Type B pancreatic cell (in vitro differentiated cells): ENCODE measurements at regions not wholly inside any gene's neighbourhood (a gene's known extent, or its start where the extent isn't known, plus 50 kb on each side); places are given as distances from the start of the nearest gene placed in this dataset.

Experiments used
- DNase-seq: peaks from one replicate; pipeline ENCODE4 v3.0.0; 2021; ENCODE audit warnings: mixed read lengths; ENCODE audit not compliant: unreplicated experiment; ENCODE audit errors: extremely low spot score
- H3K27ac Mint-ChIP-seq: 2 replicates; pipeline ENCODE4 v1.8.0; 2021; ENCODE audit warnings: mild to moderate bottlenecking, mixed read lengths
- H3K27me3 Mint-ChIP-seq: 2 replicates; pipeline ENCODE4 v1.8.0; 2021; ENCODE audit warnings: mixed read lengths
- H3K36me3 Mint-ChIP-seq: 2 replicates; pipeline ENCODE4 v1.8.0; 2021; ENCODE audit warnings: mixed read lengths
- H3K4me1 Mint-ChIP-seq: one replicate; pipeline ENCODE4 v1.8.0; 2021; ENCODE audit warnings: mixed read lengths; ENCODE audit not compliant: unreplicated experiment
- H3K4me3 Mint-ChIP-seq: 2 replicates; pipeline ENCODE4 v1.8.0; 2021; ENCODE audit warnings: mild to moderate bottlenecking, mixed read lengths
- H3K9me3 Mint-ChIP-seq: 2 replicates; pipeline ENCODE4 v1.8.0; 2021; ENCODE audit warnings: mixed read lengths
- CTCF ChIP-seq: fragments of 200-600 bp; sonication (generic); conservative IDR thresholded peaks from 2 replicates; pipeline ENCODE4 v1.5.0; 2021; ENCODE audit warnings: antibody characterized with exemption, mild to moderate bottlenecking

- Mint-ChIP-seq H3K4me3 (no peak overlapping the region), H3K36me3 (no peaks in the 10 kb centered on the region), H3K9me3 (no peaks in the 10 kb centered on the region), H3K27me3 (no peaks in the 10 kb centered on the region), H3K4me1 (no peaks in the 10 kb centered on the region), H3K27ac (no peak overlapping the region)
- no peak for DNase-seq
- TF ChIP-seq CTCF, result no peak
Observed at GRCh38 chr3:180184816-180185215, 148.1 kb upstream of the PEX5L start.

GRCh38 chr3:180185650-180186049 is 148.9 kb upstream of the PEX5L start:
- Mint-ChIP-seq H3K4me3 (no peak overlapping the region), H3K4me1 (no peaks in the 10 kb centered on the region), H3K36me3 (no peaks in the 10 kb centered on the region), H3K27me3 (no peaks in the 10 kb centered on the region), H3K9me3 (no peaks in the 10 kb centered on the region), H3K27ac (no peak overlapping the region)
- DNase-seq, result no peak
- no peak for TF ChIP-seq CTCF

- Mint-ChIP-seq H3K27me3 (no peaks in the 10 kb centered on the region), H3K4me1 (no peaks in the 10 kb centered on the region), H3K4me3 (no peak overlapping the region), H3K9me3 (no peaks in the 10 kb centered on the region), H3K36me3 (no peaks in the 10 kb centered on the region), H3K27ac (no peak overlapping the region)
- DNase-seq, result no peak
- no peak for TF ChIP-seq CTCF
Observed at GRCh38 chr3:180188512-180189309, 152.0 kb upstream of the PEX5L start.

- Mint-ChIP-seq H3K27ac (no peak overlapping the region), H3K27me3 (no peaks in the 10 kb centered on the region), H3K4me1 (no peaks in the 10 kb centered on the region), H3K36me3 (no peaks in the 10 kb centered on the region), H3K9me3 (no peaks in the 10 kb centered on the region), H3K4me3 (no peak overlapping the region)
- TF ChIP-seq CTCF, result no peak
- DNase-seq, result no peak
Observed at GRCh38 chr3:180189310-180189648, 152.5 kb upstream of the PEX5L start.

GRCh38 chr3:180196658-180197057 is 159.9 kb upstream of the PEX5L start:
- DNase-seq, result no peak
- no peak overlapping the region for H3K27ac Mint-ChIP-seq
- TF ChIP-seq CTCF, result no peak
- H3K9me3 Mint-ChIP-seq, result no peaks in the 10 kb centered on the region
- H3K36me3 Mint-ChIP-seq, result no peaks in the 10 kb centered on the region
- no peak overlapping the region for H3K4me3 Mint-ChIP-seq
- H3K4me1 Mint-ChIP-seq, result no peaks in the 10 kb centered on the region
- H3K27me3 Mint-ChIP-seq, result no peaks in the 10 kb centered on the region
